Lower leg skin (tissue), 4 donors: ENCODE measurements at regions not wholly inside any gene's neighbourhood (a gene's known extent, or its start where the extent isn't known, plus 50 kb on each side); places are given as distances from the start of the nearest gene placed in this dataset.
"Not testable (repeated sequence)": the region's sequence is repeated elsewhere in the genome, so short reads cannot be mapped to it uniquely, and the experiment has no call there.

Experiments used
- DNase-seq, 2 donors: peaks; one replicate each; pipeline ENCODE4 v3.0.0-alpha.2; 2019; ENCODE audit warnings: low spot score in 2 of 2
- H3K4me3 ChIP-seq: fragments of 200-600 bp; sonication (generic); 2 replicates; pipeline ENCODE4 v1.5.1; 2017; ENCODE audit warnings: mild to moderate bottlenecking, low read depth; ENCODE audit not compliant: poor library complexity, severe bottlenecking
- POLR2A ChIP-seq, 2 donors: fragments of 450-650 bp; IDR thresholded peaks; one replicate each; pipeline ENCODE4 v1.6.1; 2016 to 2017; ENCODE audit warnings: antibody characterized with exemption in 2 of 2, mild to moderate bottlenecking in 1 of 2, moderate library complexity in 1 of 2
- WGBS, 2 donors: methylation state at CpG; one replicate each; pipeline ENCODE4 v1.1.5; 2018; 5-methylcytosine and 5-hydroxymethylcytosine counted together
- intact Hi-C: fragments of 100-400 bp; cut with DNase I; formaldehyde crosslinking; loops from one replicate; pipeline ENCODE4 v1.15.0; 2023; ENCODE audit warnings: low total_unique reads
- TF ChIP-seq, protein P1 (sequence below), 3 donors: fragments of 450-650 bp; IDR thresholded peaks; one replicate each; pipeline ENCODE4 v1.5.1; 2016; ENCODE audit warnings: antibody characterized with exemption in 3 of 3, mild to moderate bottlenecking in 3 of 3, moderate library complexity in 2 of 3

DNA sequence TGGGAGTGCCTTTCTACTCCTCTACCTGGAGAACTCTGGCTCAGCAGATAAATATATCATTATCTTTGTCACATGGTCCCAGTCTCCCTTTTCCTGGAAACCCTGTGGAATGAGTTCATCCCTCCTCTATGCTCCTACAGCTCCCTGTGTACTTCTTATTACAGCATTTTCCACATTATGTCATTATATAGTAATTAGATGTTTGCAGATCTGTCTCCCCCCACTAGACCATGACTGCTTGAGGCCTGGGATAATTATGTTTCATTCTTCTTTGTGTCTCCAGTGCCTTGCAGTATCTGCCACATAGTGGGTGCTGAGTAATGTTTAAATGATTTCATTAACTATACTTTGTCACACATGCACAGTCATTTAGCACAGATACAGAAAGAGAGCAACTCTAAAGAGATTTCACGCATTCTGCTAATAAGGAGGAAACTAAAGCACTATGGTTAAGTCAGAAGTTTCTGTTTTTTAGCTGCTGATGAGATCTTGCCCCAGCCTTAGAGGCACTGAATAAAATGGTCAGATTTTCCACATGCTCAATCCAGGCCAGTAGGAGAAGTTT lies 66.1 kb upstream of the DIAPH3 start:
- H3K4me3 ChIP-seq, result no peak overlapping the region
- TF ChIP-seq POLR2A (IDR thresholded peaks at IDR 0.05), result no peak
- TF ChIP-seq, protein P1, sequence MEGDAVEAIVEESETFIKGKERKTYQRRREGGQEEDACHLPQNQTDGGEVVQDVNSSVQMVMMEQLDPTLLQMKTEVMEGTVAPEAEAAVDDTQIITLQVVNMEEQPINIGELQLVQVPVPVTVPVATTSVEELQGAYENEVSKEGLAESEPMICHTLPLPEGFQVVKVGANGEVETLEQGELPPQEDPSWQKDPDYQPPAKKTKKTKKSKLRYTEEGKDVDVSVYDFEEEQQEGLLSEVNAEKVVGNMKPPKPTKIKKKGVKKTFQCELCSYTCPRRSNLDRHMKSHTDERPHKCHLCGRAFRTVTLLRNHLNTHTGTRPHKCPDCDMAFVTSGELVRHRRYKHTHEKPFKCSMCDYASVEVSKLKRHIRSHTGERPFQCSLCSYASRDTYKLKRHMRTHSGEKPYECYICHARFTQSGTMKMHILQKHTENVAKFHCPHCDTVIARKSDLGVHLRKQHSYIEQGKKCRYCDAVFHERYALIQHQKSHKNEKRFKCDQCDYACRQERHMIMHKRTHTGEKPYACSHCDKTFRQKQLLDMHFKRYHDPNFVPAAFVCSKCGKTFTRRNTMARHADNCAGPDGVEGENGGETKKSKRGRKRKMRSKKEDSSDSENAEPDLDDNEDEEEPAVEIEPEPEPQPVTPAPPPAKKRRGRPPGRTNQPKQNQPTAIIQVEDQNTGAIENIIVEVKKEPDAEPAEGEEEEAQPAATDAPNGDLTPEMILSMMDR (IDR thresholded peaks at IDR 0.05), result no peak
- intact Hi-C loops, result no loop called here
- WGBS, 2 donors, result 66 to 81% methylated on average over 1 of the region's 1 CpG
- no peak for DNase-seq

DNA sequence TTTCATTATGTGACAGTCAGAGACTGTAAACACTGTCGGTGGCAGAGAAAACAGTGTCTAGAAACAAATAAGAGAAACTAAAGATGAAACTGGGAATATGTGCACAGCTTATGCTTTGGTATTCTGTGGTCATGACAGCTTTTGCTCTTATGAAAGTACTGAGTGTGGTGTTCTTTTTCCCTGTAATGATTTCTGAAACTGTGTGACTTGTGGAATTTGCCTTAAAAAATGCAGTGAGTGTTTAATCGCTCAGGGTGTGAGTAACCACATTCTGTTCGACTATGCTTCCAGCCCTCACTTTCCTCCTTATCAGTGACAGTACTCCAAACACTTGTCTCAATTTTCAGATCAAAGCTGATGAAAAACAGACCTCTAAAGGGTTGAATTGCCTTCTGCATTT lies 66.9 kb upstream of the DIAPH3 start:
- intact Hi-C loops, result no loop called here
- TF ChIP-seq, protein P1 (IDR thresholded peaks at IDR 0.05), result no peak
- TF ChIP-seq POLR2A (IDR thresholded peaks at IDR 0.05), result no peak
- 27 to 33% methylated on average over 3 of the region's 3 CpGs for WGBS, 2 donors
- no peak for DNase-seq
- H3K4me3 ChIP-seq, result no peak overlapping the region

DNA sequence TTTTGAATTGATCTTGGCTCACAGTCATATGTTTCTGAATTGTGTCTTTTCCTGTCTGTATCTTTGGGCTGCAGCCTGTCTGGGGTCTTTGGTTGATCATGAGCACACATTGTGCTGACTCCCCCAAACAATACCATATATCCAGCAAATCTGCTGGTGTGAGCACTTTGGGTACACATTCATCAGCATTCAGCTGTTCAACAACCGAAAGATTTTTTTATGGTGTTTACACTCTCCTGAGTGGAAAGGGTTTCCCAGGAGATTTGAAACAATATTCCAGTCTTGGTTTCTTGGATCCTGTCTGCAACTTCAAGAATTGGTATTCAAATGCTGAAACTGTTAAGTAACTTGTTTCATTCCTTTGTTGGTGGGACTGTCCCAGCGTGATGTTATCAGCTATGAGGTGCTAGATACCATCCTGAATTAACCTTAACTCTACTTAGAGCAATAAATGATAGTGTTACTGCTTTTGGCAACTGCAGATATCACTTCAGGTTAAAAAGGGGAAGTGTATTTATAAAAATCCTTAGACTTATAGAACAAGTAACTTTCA lies 78.4 kb upstream of the DIAPH3 start:
- intact Hi-C loops, result no loop called here
- TF ChIP-seq POLR2A (IDR thresholded peaks at IDR 0.05), result no peak
- TF ChIP-seq, protein P1 (IDR thresholded peaks at IDR 0.05), result no peak
- WGBS, 2 donors, result 30 to 34% methylated on average over 2 of the region's 2 CpGs

DNA sequence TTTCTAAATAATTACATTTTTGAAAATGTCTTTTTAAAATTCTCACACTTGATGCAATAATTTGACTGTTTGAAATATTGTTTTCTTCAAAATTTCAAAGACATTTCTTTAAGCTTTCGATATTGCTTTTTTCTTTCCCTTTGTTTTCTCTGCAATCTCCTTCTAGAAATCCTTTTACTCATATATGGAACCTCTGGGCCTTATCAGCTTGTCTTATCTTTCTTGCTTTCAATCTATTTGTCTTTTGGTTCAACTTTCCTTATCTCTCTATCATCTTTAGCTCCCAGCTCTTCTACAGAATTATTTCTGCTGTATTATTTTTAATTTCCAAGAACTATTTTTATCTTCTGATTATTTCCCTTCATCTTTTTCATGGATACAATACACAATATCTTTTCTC lies 80.7 kb upstream of the DIAPH3 start:
- TF ChIP-seq, protein P1 (IDR thresholded peaks at IDR 0.05), result no peak
- TF ChIP-seq POLR2A (IDR thresholded peaks at IDR 0.05), result no peak
- H3K4me3 ChIP-seq, result no peak overlapping the region
- WGBS, 2 donors, result 91 to 94% methylated on average over 1 of the region's 1 CpG
- intact Hi-C loops, result no loop called here
- no peak for DNase-seq

More for the DNA sequence above, 78.4 kb upstream of the DIAPH3 start:
- no peak overlapping the region for H3K4me3 ChIP-seq
- no peak for DNase-seq

DNA sequence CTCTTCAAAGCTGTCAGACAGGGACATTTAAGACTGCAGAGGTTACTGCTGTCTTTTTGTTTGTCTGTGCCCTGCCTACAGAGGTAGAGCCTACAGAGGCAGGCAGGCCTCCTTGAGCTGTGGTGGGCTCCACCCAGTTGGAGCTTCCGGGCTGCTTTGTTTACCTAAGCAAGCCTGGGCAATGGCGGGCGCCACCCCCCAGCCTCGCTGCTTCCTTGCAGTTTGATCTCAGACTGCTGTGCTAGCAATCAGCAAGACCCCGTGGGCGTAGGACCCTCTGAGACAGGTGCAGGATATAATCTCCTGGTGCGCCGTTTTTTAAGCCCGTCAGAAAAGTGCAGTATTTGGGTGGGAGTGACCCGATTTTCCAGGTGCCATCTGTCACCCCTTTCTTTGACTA lies 87.7 kb upstream of the DIAPH3 start:
- intact Hi-C loops, DNase-seq, H3K4me3 ChIP-seq: not testable (repeated sequence)
- WGBS, 2 donors, result 87 to 93% methylated on average over 10 of the region's 10 CpGs

DNA sequence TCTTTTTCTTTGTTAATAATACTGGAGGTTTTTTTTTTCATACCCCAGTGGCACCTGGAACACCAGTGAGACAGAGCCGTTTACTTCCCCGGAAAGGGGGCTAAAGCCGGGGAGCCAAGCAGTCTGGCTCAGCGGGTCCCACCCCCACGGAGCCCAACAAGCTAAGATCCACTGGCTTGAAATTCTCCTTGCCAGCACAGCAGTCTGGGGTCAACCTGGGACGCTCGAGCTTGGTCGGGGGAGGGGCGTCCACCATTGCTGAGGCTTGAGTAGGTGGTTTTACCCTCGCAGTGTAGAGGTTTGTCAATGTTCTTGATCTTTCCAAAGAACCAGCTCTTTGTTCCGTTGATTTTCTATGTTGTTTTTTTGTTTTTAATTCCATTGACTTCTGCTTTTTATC lies 94.6 kb upstream of the DIAPH3 start:
- TF ChIP-seq POLR2A (IDR thresholded peaks at IDR 0.05), result no peak
- TF ChIP-seq, protein P1 (IDR thresholded peaks at IDR 0.05), result no peak
- intact Hi-C loops, result no loop called here
- no peak overlapping the region for H3K4me3 ChIP-seq
- WGBS, 2 donors, result 66 to 75% methylated on average over 11 of the region's 11 CpGs
- no peak for DNase-seq
